MM.1S (cell line): ENCODE measurements at regions not wholly inside any gene's neighbourhood (a gene's known extent, or its start where the extent isn't known, plus 50 kb on each side); places are given as distances from the start of the nearest gene placed in this dataset.

Experiments
- DNase-seq: peaks from one replicate; pipeline ENCODE4 v3.0.0-alpha.2; 2015
- H2AFZ ChIP-seq: fragments of 300-600 bp; sonication (generic); 2 replicates; pipeline ENCODE4 v1.6.0; 2016; ENCODE audit warnings: antibody characterized with exemption, low read length
- H3F3A ChIP-seq: fragments of 300-600 bp; sonication (generic); 2 replicates; pipeline ENCODE4 v1.6.1; 2016; ENCODE audit warnings: mild to moderate bottlenecking, antibody characterized with exemption, low read length, moderate library complexity, mixed read lengths; ENCODE audit not compliant: insufficient read depth
- H3K27ac ChIP-seq: fragments of 300-600 bp; sonication (generic); 2 replicates; pipeline ENCODE4 v1.5.1; 2016; ENCODE audit warnings: mild to moderate bottlenecking, low read length
- H3K27me3 ChIP-seq: fragments of 300-600 bp; sonication (generic); replicated peaks from 2 replicates; pipeline ENCODE4 v1.6.0; 2016; ENCODE audit warnings: low read length; ENCODE audit not compliant: insufficient read depth
- H3K36me3 ChIP-seq: fragments of 300-600 bp; sonication (generic); replicated peaks from 2 replicates; pipeline ENCODE4 v1.6.1; 2016; ENCODE audit warnings: mild to moderate bottlenecking, low read length, mixed read lengths; ENCODE audit not compliant: insufficient read depth
- H3K4me1 ChIP-seq: fragments of 300-600 bp; sonication (generic); 2 replicates; pipeline ENCODE4 v1.6.1; 2016; ENCODE audit warnings: low read length, mixed read lengths
- H3K4me2 ChIP-seq: fragments of 300-600 bp; sonication (generic); 2 replicates; pipeline ENCODE4 v1.6.0; 2016; ENCODE audit warnings: low read depth, low read length
- H3K4me3 ChIP-seq: fragments of 300-600 bp; sonication (generic); 2 replicates; pipeline ENCODE4 v1.5.1; 2016; ENCODE audit warnings: low read length, mixed read lengths
- H3K79me2 ChIP-seq: fragments of 300-600 bp; sonication (generic); 2 replicates; pipeline ENCODE4 v1.6.1; 2016; ENCODE audit warnings: mixed run types, low read length, mixed read lengths
- H3K9ac ChIP-seq: fragments of 300-600 bp; sonication (generic); 2 replicates; pipeline ENCODE4 v1.6.1; 2016; ENCODE audit warnings: low read length, mixed read lengths
- H3K9me2 ChIP-seq: fragments of 300-600 bp; sonication (generic); replicated peaks from 2 replicates; pipeline ENCODE4 v1.6.1; 2016; ENCODE audit warnings: mild to moderate bottlenecking, low read length, mixed read lengths; ENCODE audit not compliant: insufficient read depth
- H3K9me3 ChIP-seq: fragments of 300-600 bp; sonication (generic); replicated peaks from 2 replicates; pipeline ENCODE4 v1.6.1; 2016; ENCODE audit warnings: mild to moderate bottlenecking, low read length, mixed read lengths; ENCODE audit not compliant: insufficient read depth
- H4K20me1 ChIP-seq: fragments of 300-600 bp; sonication (generic); 2 replicates; pipeline ENCODE4 v1.6.1; 2016; ENCODE audit warnings: mild to moderate bottlenecking, low read length, moderate library complexity, mixed read lengths; ENCODE audit not compliant: insufficient read depth
- CTCF ChIP-seq: fragments of 300-600 bp; sonication (generic); IDR thresholded peaks from 2 replicates; pipeline ENCODE4 v1.5.1; 2016; ENCODE audit warnings: antibody characterized with exemption, low read length, mixed read lengths
- EZH2 ChIP-seq: fragments of 300-600 bp; sonication (generic); optimal IDR thresholded peaks from 2 replicates; pipeline ENCODE3; 2017; ENCODE audit warnings: low read depth, mild to moderate bottlenecking, antibody characterized with exemption, low read length, mixed read lengths
- EZH2phosphoT487 ChIP-seq: fragments of 300-600 bp; sonication (generic); IDR thresholded peaks from 2 replicates; pipeline ENCODE4 v1.6.1; 2018; ENCODE audit warnings: antibody characterized with exemption, low read length

GRCh38 chr11:98952107-98952506 lies 68.6 kb upstream of the CNTN5 start:
- Histone ChIP-seq H3K9me2 (no peaks in the 10 kb centered on the region), H3K9ac (no peak overlapping the region), H3K79me2 (no peaks in the 10 kb centered on the region), H3F3A (no peaks in the 10 kb centered on the region), H4K20me1 (no peaks in the 10 kb centered on the region), H3K9me3 (no peaks in the 10 kb centered on the region; the same call in 1 of the 2 replicates), H3K36me3 (no peaks in the 10 kb centered on the region), H3K4me1 (no peaks in the 10 kb centered on the region), H3K27me3 (no peaks in the 10 kb centered on the region), H3K27ac (no peak overlapping the region), H2AFZ (no peak overlapping the region), H3K4me2 (no peak overlapping the region), H3K4me3 (no peak overlapping the region)
- no peak for TF ChIP-seq CTCF
- TF ChIP-seq EZH2 = no peak
- TF ChIP-seq EZH2phosphoT487 = no peak
- no peak for DNase-seq

GRCh38 chr11:98955551-98955950 lies 65.2 kb upstream of the CNTN5 start:
- TF ChIP-seq EZH2 = no peak
- no peak for TF ChIP-seq CTCF
- TF ChIP-seq EZH2phosphoT487 = no peak
- Histone ChIP-seq H3F3A (no peaks in the 10 kb centered on the region), H3K9ac (no peak overlapping the region), H3K4me2 (no peak overlapping the region), H3K27me3 (no peaks in the 10 kb centered on the region), H3K4me3 (no peak overlapping the region), H3K9me3 (no peaks in the 10 kb centered on the region), H3K4me1 (no peaks in the 10 kb centered on the region), H3K36me3 (no peaks in the 10 kb centered on the region), H3K27ac (no peak overlapping the region), H3K79me2 (no peaks in the 10 kb centered on the region), H3K9me2 (no peaks in the 10 kb centered on the region), H2AFZ (no peak overlapping the region), H4K20me1 (no peaks in the 10 kb centered on the region)
- no peak for DNase-seq

GRCh38 chr11:98964146-98964545 lies 56.6 kb upstream of the CNTN5 start:
- H3K79me2 ChIP-seq = no peaks in the 10 kb centered on the region
- TF ChIP-seq EZH2phosphoT487 (no peak), CTCF (no peak), EZH2 (no peak)
- H3K36me3 ChIP-seq = no peaks in the 10 kb centered on the region
- H3K4me2 ChIP-seq = no peak overlapping the region
- no peaks in the 10 kb centered on the region for H3K27me3 ChIP-seq
- H2AFZ ChIP-seq = no peak overlapping the region
- H3K4me1 ChIP-seq = no peaks in the 10 kb centered on the region
- H3K9ac ChIP-seq = no peak overlapping the region
- no peaks in the 10 kb centered on the region for H4K20me1 ChIP-seq
- DNase-seq = no peak
- no peaks in the 10 kb centered on the region for H3F3A ChIP-seq
- no peak overlapping the region for H3K27ac ChIP-seq
- H3K9me2 ChIP-seq = no peaks in the 10 kb centered on the region
- no peak overlapping the region for H3K4me3 ChIP-seq
- no peaks in the 10 kb centered on the region for H3K9me3 ChIP-seq
